COLO668 (cell line): ENCODE measurements at regions not wholly inside any gene's neighbourhood (a gene's known extent, or its start where the extent isn't known, plus 50 kb on each side); places are given as distances from the start of the nearest gene placed in this dataset.
"Not testable (repeated sequence)": the region's sequence is repeated elsewhere in the genome, so short reads cannot be mapped to it uniquely, and the experiment has no call there.

Experiments used
- DNase-seq: peaks from one replicate; lab custom pipeline; 2025; ENCODE audit not compliant: unreplicated experiment; lab: John Stamatoyannopoulos, UW

DNA sequence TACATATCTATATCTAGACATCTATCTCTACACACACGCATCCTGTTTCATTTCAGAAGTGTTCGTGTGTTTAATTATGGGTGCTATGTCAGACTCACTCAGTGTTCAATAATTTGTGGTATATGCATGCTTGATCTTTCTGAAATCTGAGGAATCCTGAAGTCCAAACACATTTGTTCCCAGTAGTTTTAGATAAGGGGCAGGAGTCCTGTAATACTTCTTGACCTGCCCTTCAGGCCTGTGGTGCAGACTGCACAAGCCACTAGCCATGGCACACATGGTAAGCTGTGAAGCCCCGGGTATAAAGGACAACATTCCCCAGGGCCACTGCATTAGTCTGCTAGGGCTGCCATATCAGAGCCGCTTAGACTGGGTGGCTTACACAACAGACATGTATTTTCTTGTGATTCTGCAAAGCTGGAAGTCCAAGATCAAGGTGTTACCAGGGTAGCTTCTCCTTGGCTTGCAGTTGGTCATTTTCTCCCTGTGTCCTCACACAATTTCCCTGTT is 267.2 kb downstream of the RHOU start:
- DNase-seq: no peak

GRCh38 chr1:229003233-229004031 is 267.5 kb upstream of the RAB4A start:
- no peak for DNase-seq

DNA sequence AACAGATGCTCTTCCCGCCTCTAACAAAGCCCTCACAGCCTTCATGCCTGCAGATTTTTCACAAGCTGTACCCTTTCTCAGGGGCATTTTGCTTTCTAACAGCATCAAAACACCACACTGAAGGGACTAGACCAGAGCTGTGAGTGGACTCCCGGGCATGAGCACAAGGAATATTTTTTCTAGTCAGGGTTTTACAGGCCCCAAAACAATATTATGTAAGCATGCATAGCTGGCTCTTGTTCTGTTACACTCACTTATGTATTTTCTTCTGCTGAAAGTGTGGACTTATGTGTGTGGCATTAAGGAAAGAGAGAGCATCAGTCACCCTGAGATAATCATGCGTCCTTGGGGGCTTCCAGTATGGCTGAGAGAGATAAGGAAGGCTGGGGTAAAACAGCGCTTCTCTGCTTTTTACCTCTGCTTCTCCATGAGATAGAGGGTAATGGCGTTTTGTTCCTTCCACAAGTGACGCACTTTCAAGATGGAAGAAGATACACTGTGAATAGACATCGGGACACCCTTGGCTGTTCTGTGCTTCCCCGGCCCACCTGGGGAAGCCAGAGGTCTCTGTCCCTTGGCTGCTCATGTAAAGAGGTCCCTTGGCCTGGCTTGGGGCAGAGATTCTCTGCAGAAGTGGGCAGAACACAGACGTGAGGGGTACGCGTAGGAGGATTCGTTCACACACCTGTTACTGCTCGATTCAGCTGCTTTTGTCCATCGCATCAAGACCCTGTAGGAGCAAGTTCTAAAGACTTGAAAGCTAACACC is 266.7 kb upstream of the RAB4A start:
- DNase-seq: no peak

- DNase-seq: no peak
These were observed 265.8 kb upstream of the RAB4A start for GRCh38 chr1:229005097-229005496.

GRCh38 chr1:229005556-229005955 is 265.4 kb upstream of the RAB4A start:
- DNase-seq: no peak

DNA sequence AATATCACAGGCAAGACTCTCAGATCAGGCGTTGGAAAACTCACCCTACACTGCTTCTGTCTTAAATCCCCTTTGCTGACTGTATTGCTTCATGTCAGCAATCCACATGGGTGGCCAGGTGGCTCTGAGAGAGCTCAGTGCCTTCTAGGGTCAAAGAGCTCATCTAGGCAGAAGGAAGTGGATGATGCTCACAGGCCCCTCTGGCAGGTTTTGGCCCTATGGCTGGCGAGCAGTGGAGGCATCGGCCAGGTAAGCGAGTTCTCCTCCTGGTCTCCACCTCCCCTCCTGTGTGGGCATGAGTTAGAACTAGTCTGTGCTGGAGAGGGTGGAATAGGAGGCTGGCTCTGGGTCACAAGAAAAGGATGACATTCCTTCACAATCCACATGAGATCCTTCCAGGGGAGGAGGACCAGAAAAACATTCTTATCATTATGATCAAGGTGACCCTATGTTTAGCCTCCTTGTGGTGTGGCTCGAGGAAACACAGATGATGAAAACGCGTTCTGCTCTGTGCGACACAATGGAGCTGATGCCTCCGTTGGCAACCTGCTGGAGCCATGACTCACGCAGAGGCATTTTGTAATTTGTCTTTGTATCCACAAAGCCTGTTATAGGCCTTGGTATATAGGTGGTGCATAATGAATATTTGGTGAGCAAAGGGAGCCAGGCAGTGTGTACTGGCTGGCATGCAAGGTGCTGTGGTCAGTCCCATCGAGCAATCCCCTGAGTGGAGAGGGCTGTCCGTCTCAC is 264.6 kb upstream of the RAB4A start:
- DNase-seq: no peak

DNA sequence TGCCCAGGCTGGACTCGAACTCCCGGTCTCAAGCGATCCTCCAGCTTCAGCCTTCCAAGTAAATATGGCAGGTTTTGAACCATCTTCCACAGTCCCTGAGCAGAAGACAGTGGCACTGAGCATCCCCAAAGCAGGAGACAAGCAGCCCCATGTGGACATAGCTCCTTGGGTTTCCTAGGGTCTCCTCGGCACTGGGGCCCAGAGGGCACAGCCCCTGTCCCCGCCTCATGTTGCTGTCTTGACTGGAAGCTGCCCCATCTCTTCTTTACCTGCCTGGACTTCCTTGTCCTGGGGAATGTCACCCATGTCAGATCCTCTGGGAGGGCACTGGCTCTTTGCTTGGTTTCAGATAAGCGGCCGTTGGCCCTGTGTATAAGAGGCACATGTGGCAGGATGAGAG is 263.7 kb upstream of the RAB4A start:
- no peak for DNase-seq

- DNase-seq: no peak
These were observed 263.2 kb upstream of the RAB4A start for GRCh38 chr1:229007701-229008100.

- not testable (repeated sequence) for DNase-seq
These were observed 262.6 kb upstream of the RAB4A start for GRCh38 chr1:229008347-229008746.

- DNase-seq: no peak
These were observed 259.9 kb upstream of the RAB4A start for GRCh38 chr1:229011022-229011421.

DNA sequence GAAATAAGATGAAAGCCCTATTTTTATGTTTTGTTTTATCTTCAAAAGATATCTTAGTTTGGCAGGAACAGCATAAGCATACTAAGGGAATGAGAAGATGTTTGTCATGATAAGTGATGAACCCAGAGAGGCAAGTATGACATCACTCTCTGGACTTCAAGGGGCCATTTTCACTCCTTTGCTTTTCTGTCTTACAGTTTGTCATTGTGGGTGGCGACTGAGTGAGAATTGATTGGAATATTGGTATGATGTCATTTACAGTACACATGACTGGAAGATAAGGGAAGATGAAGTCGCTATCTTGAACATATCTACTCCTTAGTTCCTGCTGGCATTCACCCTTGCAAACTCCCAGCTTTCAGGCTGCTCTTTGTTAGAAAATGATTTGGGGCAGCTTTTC is 258.1 kb upstream of the RAB4A start:
- no peak for DNase-seq

GRCh38 chr1:229013981-229014380 is 256.9 kb upstream of the RAB4A start:
- no peak for DNase-seq

DNA sequence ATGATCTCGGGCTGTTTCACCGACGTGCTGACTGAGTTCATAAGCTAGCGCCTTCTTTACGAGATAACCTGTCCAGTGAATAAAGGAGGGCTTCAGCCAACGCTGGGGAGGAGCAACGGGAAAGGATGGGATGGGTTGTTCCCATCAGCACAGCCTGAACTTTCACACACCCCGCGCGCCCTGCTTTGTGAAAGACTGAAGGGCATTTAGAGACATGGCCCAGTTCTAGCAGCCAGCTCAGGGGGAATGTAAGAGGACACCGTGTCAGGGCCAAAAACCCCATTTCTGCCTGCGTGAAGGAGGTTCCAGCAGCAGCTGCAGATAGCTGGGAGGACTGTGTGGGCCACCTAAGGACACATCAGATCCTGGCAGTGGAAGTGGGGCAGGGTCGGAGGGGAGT is 255.1 kb upstream of the RAB4A start:
- DNase-seq: no peak

- no peak for DNase-seq
These were observed 253.8 kb upstream of the RAB4A start for GRCh38 chr1:229017091-229017490.

DNA sequence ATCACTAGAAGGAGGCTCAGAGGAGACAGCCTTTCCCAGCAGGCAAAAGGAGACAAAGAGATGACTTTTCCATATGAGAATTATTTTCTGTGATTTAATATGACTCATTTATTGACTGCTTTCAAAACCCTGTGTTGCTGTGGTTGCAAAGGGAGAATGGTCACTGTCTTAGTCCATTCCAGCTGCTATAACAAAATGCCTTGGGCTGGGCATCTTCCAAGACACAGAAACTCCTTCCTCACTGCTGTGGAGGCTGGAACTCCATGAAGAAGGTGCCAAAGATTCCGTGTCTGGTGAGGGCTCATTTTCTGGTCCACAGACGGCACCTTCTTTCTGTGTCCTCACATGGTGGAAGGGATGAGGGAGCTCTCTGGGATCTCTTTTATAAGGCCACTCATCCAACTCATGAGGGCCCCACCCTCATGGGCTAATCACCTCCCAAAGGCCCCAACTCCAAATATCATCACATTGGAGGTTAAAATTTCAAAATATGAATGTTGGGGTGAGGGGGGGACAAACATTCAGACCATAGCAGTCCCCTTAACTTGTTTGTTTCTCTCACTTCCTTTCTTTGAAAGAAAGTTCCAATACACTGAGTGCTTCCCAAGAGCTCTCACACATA is 252.1 kb upstream of the RAB4A start:
- DNase-seq: no peak

DNA sequence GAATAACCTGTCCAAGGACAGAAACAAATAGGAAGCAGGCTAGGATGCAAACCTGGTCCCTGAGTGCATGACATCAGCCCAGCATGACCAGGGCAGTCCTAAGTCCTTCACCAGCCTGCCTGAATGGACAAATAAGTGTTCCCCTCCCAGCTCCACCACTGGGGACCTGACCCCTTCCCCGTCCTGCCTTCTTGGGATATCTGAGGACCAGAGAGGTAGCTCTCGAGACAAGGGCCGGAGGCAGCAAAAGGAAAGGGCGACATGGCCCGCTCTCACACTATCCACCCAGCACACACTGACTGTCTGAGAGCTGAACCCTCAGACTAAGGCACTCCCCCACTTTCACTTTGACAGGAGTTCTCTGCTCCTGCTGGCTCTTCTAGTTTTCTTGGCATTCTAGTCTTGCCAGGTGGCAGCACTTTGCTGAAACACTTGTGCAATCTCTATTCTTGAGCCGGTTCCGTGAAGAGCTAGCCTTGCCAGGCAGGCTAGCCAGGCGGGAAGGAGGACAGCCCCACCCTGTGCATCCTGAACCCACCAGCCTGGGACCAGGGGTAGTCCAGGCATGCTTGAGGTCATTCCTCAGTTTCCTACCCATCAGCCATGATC is 251.1 kb upstream of the RAB4A start:
- no peak for DNase-seq

DNA sequence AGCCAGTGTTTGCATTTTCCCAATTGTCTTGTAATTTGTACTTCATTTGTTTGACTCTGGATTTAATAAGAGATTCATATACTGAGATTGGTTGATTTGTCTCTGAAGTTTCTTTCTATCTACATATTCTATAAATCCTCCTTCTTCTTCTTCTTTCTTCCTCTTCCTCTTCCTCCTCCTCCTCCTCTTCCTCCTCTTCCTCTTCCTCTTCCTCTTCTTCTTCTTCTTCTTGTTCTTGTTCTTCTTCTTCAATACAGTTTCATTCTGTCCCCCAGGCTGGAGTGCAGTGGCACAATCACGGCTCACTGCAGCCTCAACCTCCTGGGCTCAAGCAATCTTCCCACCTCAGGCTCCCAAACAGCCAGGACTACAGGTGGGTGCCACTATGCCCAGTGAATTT is 249.9 kb upstream of the RAB4A start:
- not testable (repeated sequence) for DNase-seq

DNA sequence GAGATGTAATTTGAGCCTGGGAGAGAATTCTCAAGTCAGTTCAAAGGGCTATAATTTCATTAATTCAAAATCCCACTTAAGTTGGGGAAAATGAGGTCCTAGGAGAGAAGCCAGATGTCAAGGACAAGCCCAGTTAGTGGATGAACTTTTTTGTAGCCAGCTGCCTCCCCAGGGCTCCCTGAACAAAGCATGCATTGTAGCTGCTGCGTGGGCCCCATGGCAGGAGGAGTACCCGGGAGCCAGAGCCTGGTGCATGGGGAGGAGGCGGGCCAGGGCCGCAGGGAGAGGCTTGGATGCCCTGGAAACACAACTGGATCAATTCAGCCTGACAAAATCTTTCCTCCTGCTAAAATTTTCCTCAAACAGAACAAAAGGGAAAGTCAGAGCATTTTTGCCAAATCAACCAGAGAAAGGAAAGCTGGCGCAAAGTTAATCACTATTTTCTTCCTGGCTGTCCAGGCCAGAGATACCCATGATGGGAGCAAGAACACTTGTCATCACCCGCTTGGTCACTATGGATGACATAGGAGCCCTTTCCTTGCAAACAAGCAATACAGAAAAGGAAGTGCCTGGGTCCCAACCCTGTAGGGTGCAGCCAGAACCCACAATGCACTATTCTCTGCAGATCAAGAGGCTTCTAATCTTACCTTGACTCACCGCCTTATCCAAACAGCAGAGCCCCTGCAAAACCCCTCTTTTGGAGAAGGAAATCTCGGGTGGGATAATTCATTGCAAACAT is 248.1 kb upstream of the RAB4A start:
- no peak for DNase-seq

GRCh38 chr1:229023651-229024300 is 247.1 kb upstream of the RAB4A start:
- no peak for DNase-seq
